HG02852 (cell line): ENCODE measurements at regions not wholly inside any gene's neighbourhood (a gene's known extent, or its start where the extent isn't known, plus 50 kb on each side); places are given as distances from the start of the nearest gene placed in this dataset.

ENCODE experiments used
- ATAC-seq: cut with Tn5 transposase; IDR thresholded peaks from one replicate; pipeline ENCODE4 v1.9.1; 2021; ENCODE audit warnings: mild to moderate bottlenecking, moderate library complexity; ENCODE audit not compliant: unreplicated experiment

GRCh38 chr2:20539776-20540586, 93.1 kb downstream of the RHOB start:
- ATAC-seq = no peak

GRCh38 chr2:20540587-20541293, 93.9 kb downstream of the RHOB start:
- no peak for ATAC-seq

- no peak for ATAC-seq
Measured at GRCh38 chr2:20541294-20541640, 94.4 kb downstream of the RHOB start.

- ATAC-seq = no peak
Measured at GRCh38 chr2:20541651-20542050, 94.8 kb downstream of the RHOB start.

GRCh38 chr2:20542269-20542668, 95.4 kb downstream of the RHOB start:
- no peak for ATAC-seq

- ATAC-seq = no peak
Measured at GRCh38 chr2:20542746-20543468, 96.0 kb downstream of the RHOB start.

- ATAC-seq = no peak
Measured at GRCh38 chr2:20543469-20544152, 96.7 kb downstream of the RHOB start.

GRCh38 chr2:20544153-20544747, 97.4 kb downstream of the RHOB start:
- no peak for ATAC-seq

GRCh38 chr2:20549144-20549543, 101.8 kb downstream of the HS1BP3 start:
- ATAC-seq = no peak

- no peak for ATAC-seq
Measured at GRCh38 chr2:20549691-20550348, 101.1 kb downstream of the HS1BP3 start.

GRCh38 chr2:20551260-20551944, 99.5 kb downstream of the HS1BP3 start:
- ATAC-seq = no peak

GRCh38 chr2:20551945-20552328, 99.0 kb downstream of the HS1BP3 start:
- no peak for ATAC-seq

GRCh38 chr2:20552847-20553246, 98.1 kb downstream of the HS1BP3 start:
- no peak for ATAC-seq

GRCh38 chr2:20553580-20553979, 97.3 kb downstream of the HS1BP3 start:
- ATAC-seq = no peak

- ATAC-seq = no peak
Measured at GRCh38 chr2:20555954-20556353, 94.9 kb downstream of the HS1BP3 start.

- no peak for ATAC-seq
Measured at GRCh38 chr2:20556756-20557155, 94.1 kb downstream of the HS1BP3 start.

- no peak for ATAC-seq
Measured at GRCh38 chr2:20557226-20557625, 93.7 kb downstream of the HS1BP3 start.

- no peak for ATAC-seq
Measured at GRCh38 chr2:20557635-20558034, 93.3 kb downstream of the HS1BP3 start.

- no peak for ATAC-seq
Measured at GRCh38 chr2:20558391-20559150, 92.3 kb downstream of the HS1BP3 start.
